Activated T-cell treated with anti-CD3 and anti-CD28 coated beads for 1 hour (primary cell): ENCODE measurements at regions not wholly inside any gene's neighbourhood (a gene's known extent, or its start where the extent isn't known, plus 50 kb on each side); places are given as distances from the start of the nearest gene placed in this dataset.

Experiments
- DNase-seq: peaks from one replicate; pipeline ENCODE4 v3.0.0-alpha.2; 2020; ENCODE audit warnings: low read depth

- no peak for DNase-seq
Measured at GRCh38 chr18:38406607-38407006, 841.0 kb upstream of the CELF4 start.

- no peak for DNase-seq
Measured at GRCh38 chr18:38402509-38402908, 836.9 kb upstream of the CELF4 start.

- DNase-seq, result no peak
Measured at GRCh38 chr18:38397094-38397493, 831.5 kb upstream of the CELF4 start.

GRCh38 chr18:38386146-38386545, 820.5 kb upstream of the CELF4 start:
- DNase-seq, result no peak

- no peak for DNase-seq
Measured at GRCh38 chr18:38369772-38370690, 804.4 kb upstream of the CELF4 start.

- DNase-seq, result no peak
Measured at GRCh38 chr18:38368886-38369285, 803.3 kb upstream of the CELF4 start.

GRCh38 chr18:38368246-38368645, 802.6 kb upstream of the CELF4 start:
- no peak for DNase-seq

- no peak for DNase-seq
Measured at GRCh38 chr18:38367473-38367872, 801.9 kb upstream of the CELF4 start.

- DNase-seq, result no peak
Measured at GRCh38 chr18:38362286-38362792, 796.7 kb upstream of the CELF4 start.

GRCh38 chr18:38358805-38359657, 793.4 kb upstream of the CELF4 start:
- no peak for DNase-seq

GRCh38 chr18:38353149-38353548, 787.6 kb upstream of the CELF4 start:
- no peak for DNase-seq

GRCh38 chr18:38350141-38350540, 784.5 kb upstream of the CELF4 start:
- no peak for DNase-seq

- DNase-seq, result no peak
Measured at GRCh38 chr18:38330573-38330972, 765.0 kb upstream of the CELF4 start.

GRCh38 chr18:38329145-38329544, 763.5 kb upstream of the CELF4 start:
- no peak for DNase-seq

- no peak for DNase-seq
Measured at GRCh38 chr18:38322206-38322605, 756.6 kb upstream of the CELF4 start.

- no peak for DNase-seq
Measured at GRCh38 chr18:38321262-38321661, 755.7 kb upstream of the CELF4 start.

GRCh38 chr18:38318416-38318815, 752.8 kb upstream of the CELF4 start:
- DNase-seq, result no peak

GRCh38 chr18:38313831-38314230, 748.2 kb upstream of the CELF4 start:
- DNase-seq, result no peak

GRCh38 chr18:38312532-38312931, 746.9 kb upstream of the CELF4 start:
- no peak for DNase-seq

GRCh38 chr18:38310936-38311335, 745.3 kb upstream of the CELF4 start:
- DNase-seq, result no peak

- no peak for DNase-seq
Measured at GRCh38 chr18:38307914-38308313, 742.3 kb upstream of the CELF4 start.

GRCh38 chr18:38305961-38306360, 740.4 kb upstream of the CELF4 start:
- no peak for DNase-seq

- DNase-seq, result no peak
Measured at GRCh38 chr18:38301621-38302020, 736.0 kb upstream of the CELF4 start.
